HG03460 (cell line): ENCODE measurements at regions not wholly inside any gene's neighbourhood (a gene's known extent, or its start where the extent isn't known, plus 50 kb on each side); places are given as distances from the start of the nearest gene placed in this dataset.
"Not testable (repeated sequence)": the region's sequence is repeated elsewhere in the genome, so short reads cannot be mapped to it uniquely, and the experiment has no call there.

ENCODE experiments used
- ATAC-seq: cut with Tn5 transposase; IDR thresholded peaks from one replicate; pipeline ENCODE4 v1.9.1; 2021; ENCODE audit not compliant: unreplicated experiment

- ATAC-seq, result no peak
These were observed 899.9 kb downstream of the DTWD2 start for GRCh38 chr5:118088448-118088847.

GRCh38 chr5:118076490-118076889 is 911.9 kb downstream of the DTWD2 start:
- no peak for ATAC-seq

DNA sequence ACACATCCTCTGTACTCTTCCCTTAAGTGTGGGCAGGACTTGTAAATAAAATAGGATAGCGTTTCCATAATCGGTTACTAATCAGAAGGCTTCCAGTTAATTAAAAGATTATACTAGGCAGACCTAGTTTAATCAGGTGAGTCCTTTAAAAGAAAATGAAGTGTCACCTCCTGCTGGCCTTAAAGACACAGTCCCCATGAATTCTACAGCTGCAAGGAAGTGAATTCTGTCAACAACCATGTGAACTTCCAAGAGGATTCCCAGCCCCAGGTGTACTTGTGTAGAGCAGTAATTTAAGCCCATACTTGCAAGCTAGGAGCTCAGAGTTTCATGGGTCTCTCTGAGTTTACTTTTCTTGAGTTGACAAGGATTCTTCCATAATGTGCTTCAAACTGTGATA is 918.3 kb downstream of the DTWD2 start:
- no peak for ATAC-seq

GRCh38 chr5:118069452-118069851 is 918.9 kb downstream of the DTWD2 start:
- ATAC-seq, result no peak

DNA sequence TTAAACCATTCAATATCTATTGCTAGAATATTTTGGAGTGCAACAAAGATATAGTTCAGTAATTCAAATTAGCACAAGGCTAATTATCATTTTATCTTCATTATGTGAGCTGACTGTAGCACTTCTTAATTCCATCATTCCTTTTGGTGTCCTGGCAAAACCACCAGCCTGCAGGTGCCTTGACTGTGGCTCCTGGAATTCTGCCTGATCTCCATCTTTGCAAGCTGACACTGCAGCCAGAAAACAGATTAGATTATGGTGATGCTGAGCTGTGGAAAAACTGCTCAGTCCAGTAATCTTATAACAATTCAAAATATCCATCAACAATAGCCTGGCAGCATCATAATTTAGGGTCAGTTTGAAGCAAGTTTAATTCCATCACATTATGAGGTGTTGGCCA is 919.5 kb downstream of the DTWD2 start:
- no peak for ATAC-seq

GRCh38 chr5:118063836-118064235 is 924.5 kb downstream of the DTWD2 start:
- ATAC-seq, result not testable (repeated sequence)

GRCh38 chr5:118060833-118061232 is 927.5 kb downstream of the DTWD2 start:
- ATAC-seq, result no peak

GRCh38 chr5:118052503-118052902 is 935.8 kb downstream of the DTWD2 start:
- no peak for ATAC-seq

GRCh38 chr5:118044169-118044568 is 944.2 kb downstream of the DTWD2 start:
- ATAC-seq, result no peak

DNA sequence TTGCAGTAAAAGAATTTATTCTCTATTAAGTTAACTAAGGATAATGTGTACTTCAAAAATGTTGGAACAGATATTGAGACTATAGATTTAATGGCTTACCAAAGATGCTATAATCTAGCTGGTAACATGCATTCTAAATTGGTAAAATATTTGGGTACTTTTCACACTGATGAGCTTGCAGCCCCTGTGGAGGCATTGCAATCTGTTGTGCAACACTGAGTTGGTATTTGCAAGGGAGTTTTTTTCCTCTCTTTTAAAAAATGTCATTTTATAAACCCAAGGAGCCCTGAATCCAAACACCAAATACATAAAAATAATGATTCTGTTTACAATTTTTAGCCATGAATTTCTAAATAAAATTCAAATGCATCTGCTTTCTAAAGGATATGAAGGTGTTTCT is 944.8 kb downstream of the DTWD2 start:
- ATAC-seq, result no peak

- ATAC-seq, result no peak
These were observed 946.3 kb downstream of the DTWD2 start for GRCh38 chr5:118042076-118042475.

- ATAC-seq, result no peak
These were observed 947.9 kb downstream of the DTWD2 start for GRCh38 chr5:118040496-118040895.

DNA sequence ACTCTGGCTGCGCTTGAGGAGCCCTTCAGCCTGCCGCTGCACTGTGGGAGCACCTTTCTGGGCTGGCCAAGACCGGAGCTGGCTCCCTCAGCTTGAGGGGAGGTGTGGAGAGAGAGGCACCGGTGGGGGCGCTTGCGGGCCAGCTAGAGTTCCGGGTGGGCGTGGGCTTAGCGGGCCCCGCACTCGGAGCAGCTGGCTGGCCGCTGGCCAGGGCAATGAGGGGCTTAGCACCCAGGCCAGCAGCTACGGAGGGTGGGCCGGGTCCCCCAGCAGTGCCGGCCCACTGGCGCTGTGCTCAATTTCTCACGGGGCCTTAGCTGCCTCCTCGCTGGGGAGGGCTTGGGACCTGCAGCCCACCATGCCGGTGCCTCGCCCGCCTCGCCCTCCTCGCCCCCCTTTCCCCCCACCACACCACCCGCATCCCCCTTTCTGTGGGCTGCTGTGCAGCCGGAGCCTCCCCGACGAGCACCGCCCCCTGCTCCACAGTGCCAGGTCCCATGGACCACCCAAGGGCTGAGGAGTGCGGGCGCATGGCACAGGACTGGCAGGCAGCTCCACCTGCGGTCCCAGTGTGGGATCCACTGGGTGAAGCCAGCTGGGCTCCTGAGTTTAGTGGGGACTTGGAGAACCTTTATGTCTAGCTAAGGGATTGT is 954.5 kb downstream of the DTWD2 start:
- ATAC-seq, result no peak

DNA sequence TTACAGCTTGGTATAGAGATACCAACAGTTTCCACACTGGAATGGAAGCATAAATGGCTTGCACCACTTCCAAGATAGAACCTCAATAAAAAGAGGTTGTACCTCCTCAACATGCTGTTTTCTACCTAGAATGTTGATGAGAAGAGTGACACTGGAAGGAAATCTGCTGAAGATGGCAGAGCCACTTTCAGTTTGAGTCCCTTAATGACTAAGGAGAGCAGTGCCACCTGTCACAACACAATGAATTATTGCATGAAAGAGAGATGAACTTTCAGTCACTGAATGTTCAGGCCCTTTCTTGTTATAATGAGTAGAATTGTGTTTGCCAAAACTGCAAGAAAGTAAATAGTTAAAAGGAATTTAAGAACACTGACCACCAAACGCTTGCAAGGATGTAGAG is 958.5 kb downstream of the DTWD2 start:
- ATAC-seq, result no peak

DNA sequence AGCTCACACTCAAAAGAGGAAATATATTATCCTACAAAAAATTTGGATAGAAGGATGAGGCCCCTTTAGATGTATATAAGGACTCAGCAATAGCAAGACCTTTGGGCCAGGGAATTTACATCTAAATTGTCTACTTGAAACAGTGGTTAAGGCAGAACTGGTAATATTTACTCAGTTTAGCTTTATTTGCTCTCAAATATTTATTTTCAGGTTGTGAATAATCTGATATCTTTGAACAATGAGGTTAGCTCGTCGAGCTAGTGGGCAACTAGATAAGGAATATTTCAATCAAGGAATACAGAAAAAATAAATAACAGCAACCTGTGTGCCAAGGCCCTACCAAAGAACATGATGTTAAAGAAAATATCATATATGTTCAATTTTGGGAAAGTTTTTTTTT is 966.3 kb downstream of the DTWD2 start:
- no peak for ATAC-seq

GRCh38 chr5:118017536-118017935 is 970.8 kb downstream of the DTWD2 start:
- no peak for ATAC-seq

DNA sequence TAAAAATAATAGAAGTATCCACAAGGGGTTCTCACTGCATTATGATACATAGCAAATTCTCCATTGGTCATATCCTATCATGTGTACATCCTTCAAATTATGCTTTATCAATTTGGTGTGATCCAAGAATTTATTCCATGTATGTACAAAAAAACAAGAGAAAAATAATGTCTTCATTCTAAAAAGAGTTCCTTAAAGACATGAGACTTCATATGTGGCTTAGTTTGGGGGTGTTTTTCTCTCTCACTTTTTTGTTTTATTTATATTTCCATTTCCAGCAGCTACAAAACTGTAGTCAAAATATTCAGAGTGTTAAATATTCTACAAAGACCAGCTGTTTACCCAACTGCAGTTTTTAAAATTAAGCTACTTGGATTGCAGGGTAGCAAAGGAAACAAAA is 972.0 kb downstream of the DTWD2 start:
- no peak for ATAC-seq

DNA sequence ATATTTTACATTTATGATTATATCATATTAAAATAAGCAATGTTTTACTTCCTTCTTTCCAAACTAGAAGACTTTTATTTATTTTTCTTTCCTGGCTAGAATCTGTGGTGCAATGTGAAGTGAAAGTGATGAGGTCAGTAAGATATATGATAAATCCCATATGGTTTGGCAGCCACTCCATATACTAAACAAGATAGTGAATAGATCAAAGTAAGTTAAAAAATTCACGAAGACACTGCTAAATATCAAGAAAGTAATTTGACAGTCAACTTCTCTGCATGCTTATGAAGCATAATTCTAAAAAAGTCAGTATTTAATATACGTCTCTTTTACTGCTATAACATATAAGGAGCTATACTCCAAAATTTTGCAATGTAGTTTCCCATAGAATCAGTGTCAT is 972.8 kb downstream of the DTWD2 start:
- ATAC-seq, result no peak

DNA sequence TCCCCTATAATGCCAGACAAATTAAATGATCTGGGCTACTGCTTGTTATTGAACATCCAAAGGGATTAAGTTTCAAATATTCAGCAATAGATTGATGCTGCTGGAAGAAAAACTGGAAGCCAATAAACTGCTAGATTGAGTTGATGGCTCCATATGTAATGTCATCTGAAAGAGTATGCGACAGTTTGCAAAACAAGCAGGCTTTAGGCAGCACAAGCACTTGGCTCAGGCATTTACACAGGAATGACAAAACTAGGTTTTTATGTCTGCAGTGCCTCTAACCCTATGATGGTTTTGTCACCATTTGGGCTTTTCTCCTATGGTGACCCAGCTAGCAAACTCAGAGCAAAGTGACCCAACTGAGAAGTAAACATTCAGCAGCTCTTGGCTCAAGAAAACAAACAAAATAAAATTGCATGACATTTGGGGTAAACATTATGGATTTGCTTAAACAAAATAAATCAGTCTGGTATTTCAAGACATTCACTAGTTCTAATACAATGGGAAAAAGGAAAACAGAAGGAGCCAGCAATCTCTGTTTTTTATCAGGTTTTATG is 978.5 kb downstream of the DTWD2 start:
- ATAC-seq, result no peak

DNA sequence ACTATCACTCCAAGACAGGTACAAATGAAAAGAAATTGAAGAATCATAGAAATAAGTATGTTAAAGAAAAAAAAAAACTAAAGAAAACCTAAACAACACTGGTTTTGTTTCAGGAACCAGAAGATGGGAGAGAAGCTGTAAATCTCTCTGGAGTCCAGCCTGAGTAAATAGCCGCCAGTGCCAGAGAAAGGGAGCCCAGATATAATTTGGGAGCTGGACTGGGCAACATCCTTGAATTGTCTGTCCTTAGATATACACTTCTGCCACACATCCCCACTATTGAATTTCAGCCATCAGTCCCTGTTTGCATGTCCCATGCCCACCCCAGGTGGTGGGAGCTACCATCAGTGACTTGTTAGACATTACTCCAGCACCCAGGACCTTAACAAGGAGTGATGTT is 979.6 kb downstream of the DTWD2 start:
- no peak for ATAC-seq

- ATAC-seq, result no peak
These were observed 981.1 kb downstream of the DTWD2 start for GRCh38 chr5:118007262-118007661.

GRCh38 chr5:118006219-118006618 is 982.1 kb downstream of the DTWD2 start:
- no peak for ATAC-seq

DNA sequence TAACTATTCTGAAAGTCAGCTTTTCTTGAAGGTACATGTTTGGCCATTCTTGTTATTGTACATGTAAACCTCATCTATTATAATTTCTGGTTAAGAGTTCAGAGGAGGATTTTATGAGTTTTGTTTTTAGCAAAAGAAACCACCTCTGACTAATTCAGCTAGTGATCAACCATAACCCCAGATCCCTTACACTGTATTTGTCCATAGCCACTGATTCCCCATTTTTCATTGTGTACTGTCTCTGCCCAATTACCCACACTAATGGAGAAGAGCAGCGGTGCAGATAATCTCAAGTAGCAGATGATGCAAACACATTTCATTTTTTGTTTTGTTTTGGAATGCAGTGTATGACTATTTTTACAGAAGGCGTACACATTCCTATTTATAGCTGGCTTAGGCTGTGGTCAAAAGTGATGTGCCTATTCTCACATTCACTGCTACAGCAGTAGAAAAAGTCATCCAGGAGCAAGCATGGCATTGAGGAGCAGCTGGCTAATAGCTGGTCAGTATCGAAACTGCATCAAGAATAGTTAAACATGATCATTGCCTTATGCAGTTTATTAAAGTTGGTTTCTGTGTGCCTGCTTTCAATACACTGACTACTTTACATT is 988.3 kb downstream of the DTWD2 start:
- peak; percentile 60 for ATAC-seq
